Brain microvascular endothelial cell (primary cell): ENCODE measurements at regions not wholly inside any gene's neighbourhood (a gene's known extent, or its start where the extent isn't known, plus 50 kb on each side); places are given as distances from the start of the nearest gene placed in this dataset.

Source experiments
- DNase-seq: peaks from one replicate; pipeline ENCODE4 v3.0.0-alpha.2; 2020
- H3K27ac ChIP-seq: fragments of 250-450 bp; sonication (Bioruptor Pico); 2 replicates; pipeline ENCODE4 v1.5.1; 2020; ENCODE audit warnings: mild to moderate bottlenecking, moderate library complexity
- H3K27me3 ChIP-seq: fragments of 250-450 bp; sonication (Bioruptor Pico); replicated peaks from 2 replicates; pipeline ENCODE4 v1.5.1; 2020; ENCODE audit warnings: mild to moderate bottlenecking
- H3K36me3 ChIP-seq: fragments of 250-450 bp; sonication (Bioruptor Pico); replicated peaks from 2 replicates; pipeline ENCODE4 v1.5.1; 2020; ENCODE audit warnings: mild to moderate bottlenecking
- H3K4me3 ChIP-seq: 2 replicates; pipeline ENCODE4 v1.5.1; 2011; ENCODE audit warnings: low read depth, mild to moderate bottlenecking, control low read depth, low read length, moderate library complexity
- CTCF ChIP-seq: IDR thresholded peaks from 2 replicates; pipeline ENCODE4 v1.5.1; 2011; ENCODE audit warnings: low read depth, mild to moderate bottlenecking, moderate library complexity, low read length, control low read depth, inconsistent platforms; ENCODE audit errors: missing control alignments
- in situ Hi-C: cut with HindIII; loops from 2 replicates; pipeline ENCODE4 v1.10.0; 2017; ENCODE audit warnings: low sequenced_read_pairs, low pct_ligation_motif_present

GRCh38 chr13:107331359-107331758, 763.4 kb upstream of the ARGLU1 start:
- H3K4me3 ChIP-seq, result no peak overlapping the region
- TF ChIP-seq CTCF, result no peak
- in situ Hi-C loops, result no loop called here
- no peak overlapping the region for H3K27ac ChIP-seq
- no peak for DNase-seq
- no peaks in the 10 kb centered on the region for H3K36me3 ChIP-seq
- H3K27me3 ChIP-seq, result no peaks in the 10 kb centered on the region

- in situ Hi-C loops, result no loop called here
- Histone ChIP-seq H3K36me3 (no peaks in the 10 kb centered on the region), H3K4me3 (no peak overlapping the region), H3K27me3 (no peaks in the 10 kb centered on the region), H3K27ac (no peak overlapping the region)
- TF ChIP-seq CTCF, result no peak
- no peak for DNase-seq
Measured at GRCh38 chr13:107330484-107330883, 762.5 kb upstream of the ARGLU1 start.

GRCh38 chr13:107329991-107330390, 762.1 kb upstream of the ARGLU1 start:
- Histone ChIP-seq H3K27me3 (no peaks in the 10 kb centered on the region), H3K27ac (no peak overlapping the region), H3K36me3 (no peaks in the 10 kb centered on the region), H3K4me3 (no peak overlapping the region)
- in situ Hi-C loops, result no loop called here
- TF ChIP-seq CTCF, result no peak
- DNase-seq, result no peak

GRCh38 chr13:107324416-107325204, 756.7 kb upstream of the ARGLU1 start:
- no peaks in the 10 kb centered on the region for H3K27me3 ChIP-seq
- in situ Hi-C loops, result no loop called here
- no peaks in the 10 kb centered on the region for H3K36me3 ChIP-seq
- no peak for TF ChIP-seq CTCF
- DNase-seq, result no peak
- H3K4me3 ChIP-seq, result no peak overlapping the region
- no peak overlapping the region for H3K27ac ChIP-seq

GRCh38 chr13:107322228-107322627, 754.3 kb upstream of the ARGLU1 start:
- Histone ChIP-seq H3K36me3 (no peaks in the 10 kb centered on the region), H3K27ac (no peak overlapping the region), H3K4me3 (no peak overlapping the region), H3K27me3 (no peaks in the 10 kb centered on the region)
- DNase-seq, result no peak
- in situ Hi-C loops, result no loop called here
- TF ChIP-seq CTCF, result no peak

GRCh38 chr13:107305178-107305577, 737.2 kb upstream of the ARGLU1 start:
- H3K27me3 ChIP-seq, result no peaks in the 10 kb centered on the region
- no peak for TF ChIP-seq CTCF
- in situ Hi-C loops, result no loop called here

More at GRCh38 chr13:107305178-107305577, 737.2 kb upstream of the ARGLU1 start:
- Histone ChIP-seq H3K36me3 (no peaks in the 10 kb centered on the region), H3K27ac (no peak overlapping the region), H3K4me3 (no peak overlapping the region)
- no peak for DNase-seq
